Panc1 (cell line): ENCODE measurements at regions not wholly inside any gene's neighbourhood (a gene's known extent, or its start where the extent isn't known, plus 50 kb on each side); places are given as distances from the start of the nearest gene placed in this dataset.

Experiments used
- ATAC-seq: fragments of 200-7000 bp; cut with Tn5 transposase; 2 replicates; pipeline ENCODE4 v1.9.1; 2020; ENCODE audit warnings: mild to moderate bottlenecking, moderate library complexity
- BruUV-seq: library from RNA; stranded (reverse); fragments of 400-500 nt; replicated peaks from 2 replicates; lab custom pipeline; 2021; lab: Mats Ljungman, UMichigan
- CTCF ChIA-PET: fragments of 300-600 bp; sonication (Branson Sonifier 250); formaldehyde crosslinking; loops from one replicate; lab custom pipeline; 2022; ENCODE audit warnings: antibody characterized with exemption; lab: Charles Lee
- POLR2A ChIA-PET: fragments of 300-600 bp; sonication (Branson Sonifier 250); formaldehyde crosslinking; loops from one replicate; lab custom pipeline; 2022; ENCODE audit warnings: antibody characterized with exemption; lab: Charles Lee
- DNase-seq: peaks from one replicate; pipeline ENCODE4 v3.0.0-alpha.2; 2010; ENCODE audit warnings: low read depth, low spot score
- H3K27ac ChIP-seq: 2 replicates; pipeline ENCODE4 v1.5.1; 2011; ENCODE audit warnings: mild to moderate bottlenecking, low read length, inconsistent platforms
- H3K27me3 ChIP-seq: fragments of 200-500 bp; sonication (Bioruptor generic); 2 replicates; pipeline ENCODE4 v1.6.0; 2014; ENCODE audit warnings: low read length, inconsistent platforms; ENCODE audit not compliant: control insufficient read depth, insufficient read depth
- H3K36me3 ChIP-seq: fragments of 200-500 bp; sonication (Bioruptor generic); 2 replicates; pipeline ENCODE4 v1.5.1; 2014; ENCODE audit warnings: inconsistent platforms, mild to moderate bottlenecking, low read length, moderate library complexity; ENCODE audit not compliant: control insufficient read depth, insufficient read depth
- H3K4me1 ChIP-seq: 2 replicates; pipeline ENCODE4 v1.5.1; 2011; ENCODE audit warnings: inconsistent platforms, mild to moderate bottlenecking, low read length, moderate library complexity; ENCODE audit not compliant: control insufficient read depth, insufficient read depth
- H3K4me3 ChIP-seq, 2 experiments: 2 replicates each; pipeline ENCODE4 v1.5.1; 2011 to 2012; ENCODE audit warnings: low read depth in 2 of 2, low read length in 2 of 2, mild to moderate bottlenecking in 2 of 2, inconsistent platforms in 1 of 2, moderate library complexity in 1 of 2
- H3K9me3 ChIP-seq: fragments of 200-500 bp; sonication (Bioruptor generic); 2 replicates; pipeline ENCODE4 v1.5.1; 2014; ENCODE audit warnings: low read depth, mild to moderate bottlenecking, inconsistent platforms, low read length, moderate library complexity; ENCODE audit not compliant: control insufficient read depth, insufficient read depth
- POLR2AphosphoS5 ChIP-seq: IDR thresholded peaks from 2 replicates; pipeline ENCODE4 v1.6.1; 2012; ENCODE audit warnings: mild to moderate bottlenecking, low read depth, low read length, moderate library complexity
- SIN3A ChIP-seq: IDR thresholded peaks from 2 replicates; pipeline ENCODE4 v1.6.1; 2012; ENCODE audit warnings: low read depth, mild to moderate bottlenecking, low read length, moderate library complexity, borderline replicate concordance; ENCODE audit not compliant: insufficient read depth
- TCF7L2 ChIP-seq: IDR thresholded peaks from 2 replicates; pipeline ENCODE4 v1.6.1; 2011; ENCODE audit warnings: mild to moderate bottlenecking, low read depth, low read length, inconsistent platforms
- in situ Hi-C: cut with HindIII; loops from 2 replicates; pipeline ENCODE4 v1.10.0; 2016; ENCODE audit warnings: low sequenced_read_pairs, low pct_unique_long_range_greater_than_20kb
- intact Hi-C: fragments of 100-400 bp; cut with micrococcal nuclease; formaldehyde crosslinking; loops from one replicate; pipeline ENCODE4 v1.10.0; 2022; ENCODE audit not compliant: unreplicated experiment
- TF ChIP-seq, protein P1 (sequence below), 2 experiments: IDR thresholded peaks; 2 replicates each; pipeline ENCODE4 v1.6.1; 2011 to 2012; ENCODE audit warnings: low read depth in 2 of 2, control low read depth in 1 of 2, low read length in 1 of 2, mild to moderate bottlenecking in 1 of 2, moderate library complexity in 1 of 2; ENCODE audit not compliant: insufficient read depth in 1 of 2
- TF ChIP-seq, protein P2 (sequence below): fragments of 450-650 bp; IDR thresholded peaks from 2 replicates; pipeline ENCODE4 v1.5.1; 2017; ENCODE audit warnings: mild to moderate bottlenecking

DNA sequence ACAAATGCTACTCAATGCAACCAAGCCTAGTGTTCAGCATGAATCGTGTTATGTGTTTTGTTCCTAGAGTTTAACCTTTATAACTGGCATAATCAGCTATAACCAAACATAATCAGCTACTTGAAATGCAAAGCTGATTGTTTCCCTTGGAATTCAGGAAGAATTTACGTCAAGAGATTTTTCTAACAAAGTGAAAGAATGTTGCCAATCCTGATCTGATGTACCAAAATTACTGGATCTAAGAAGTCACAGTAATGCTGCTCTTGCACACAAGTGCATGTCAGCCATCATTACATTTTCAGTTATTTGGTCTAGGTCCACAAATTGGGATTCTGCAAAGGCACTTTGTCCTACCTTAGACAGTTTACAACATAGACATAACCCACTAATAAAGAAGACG is 662.3 kb upstream of the SEMA6A start:
- POLR2A ChIA-PET: no interaction called here
- TF ChIP-seq TCF7L2 (no peak), SIN3A (no peak), POLR2AphosphoS5 (no peak)
- TF ChIP-seq, protein P1, sequence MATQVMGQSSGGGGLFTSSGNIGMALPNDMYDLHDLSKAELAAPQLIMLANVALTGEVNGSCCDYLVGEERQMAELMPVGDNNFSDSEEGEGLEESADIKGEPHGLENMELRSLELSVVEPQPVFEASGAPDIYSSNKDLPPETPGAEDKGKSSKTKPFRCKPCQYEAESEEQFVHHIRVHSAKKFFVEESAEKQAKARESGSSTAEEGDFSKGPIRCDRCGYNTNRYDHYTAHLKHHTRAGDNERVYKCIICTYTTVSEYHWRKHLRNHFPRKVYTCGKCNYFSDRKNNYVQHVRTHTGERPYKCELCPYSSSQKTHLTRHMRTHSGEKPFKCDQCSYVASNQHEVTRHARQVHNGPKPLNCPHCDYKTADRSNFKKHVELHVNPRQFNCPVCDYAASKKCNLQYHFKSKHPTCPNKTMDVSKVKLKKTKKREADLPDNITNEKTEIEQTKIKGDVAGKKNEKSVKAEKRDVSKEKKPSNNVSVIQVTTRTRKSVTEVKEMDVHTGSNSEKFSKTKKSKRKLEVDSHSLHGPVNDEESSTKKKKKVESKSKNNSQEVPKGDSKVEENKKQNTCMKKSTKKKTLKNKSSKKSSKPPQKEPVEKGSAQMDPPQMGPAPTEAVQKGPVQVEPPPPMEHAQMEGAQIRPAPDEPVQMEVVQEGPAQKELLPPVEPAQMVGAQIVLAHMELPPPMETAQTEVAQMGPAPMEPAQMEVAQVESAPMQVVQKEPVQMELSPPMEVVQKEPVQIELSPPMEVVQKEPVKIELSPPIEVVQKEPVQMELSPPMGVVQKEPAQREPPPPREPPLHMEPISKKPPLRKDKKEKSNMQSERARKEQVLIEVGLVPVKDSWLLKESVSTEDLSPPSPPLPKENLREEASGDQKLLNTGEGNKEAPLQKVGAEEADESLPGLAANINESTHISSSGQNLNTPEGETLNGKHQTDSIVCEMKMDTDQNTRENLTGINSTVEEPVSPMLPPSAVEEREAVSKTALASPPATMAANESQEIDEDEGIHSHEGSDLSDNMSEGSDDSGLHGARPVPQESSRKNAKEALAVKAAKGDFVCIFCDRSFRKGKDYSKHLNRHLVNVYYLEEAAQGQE (IDR thresholded peaks at IDR 0.05; ENCODE audit: insufficient read depth in 1 of 2, low read depth in 2 of 2, low read length in 1 of 2): no peak
- TF ChIP-seq, protein P2, sequence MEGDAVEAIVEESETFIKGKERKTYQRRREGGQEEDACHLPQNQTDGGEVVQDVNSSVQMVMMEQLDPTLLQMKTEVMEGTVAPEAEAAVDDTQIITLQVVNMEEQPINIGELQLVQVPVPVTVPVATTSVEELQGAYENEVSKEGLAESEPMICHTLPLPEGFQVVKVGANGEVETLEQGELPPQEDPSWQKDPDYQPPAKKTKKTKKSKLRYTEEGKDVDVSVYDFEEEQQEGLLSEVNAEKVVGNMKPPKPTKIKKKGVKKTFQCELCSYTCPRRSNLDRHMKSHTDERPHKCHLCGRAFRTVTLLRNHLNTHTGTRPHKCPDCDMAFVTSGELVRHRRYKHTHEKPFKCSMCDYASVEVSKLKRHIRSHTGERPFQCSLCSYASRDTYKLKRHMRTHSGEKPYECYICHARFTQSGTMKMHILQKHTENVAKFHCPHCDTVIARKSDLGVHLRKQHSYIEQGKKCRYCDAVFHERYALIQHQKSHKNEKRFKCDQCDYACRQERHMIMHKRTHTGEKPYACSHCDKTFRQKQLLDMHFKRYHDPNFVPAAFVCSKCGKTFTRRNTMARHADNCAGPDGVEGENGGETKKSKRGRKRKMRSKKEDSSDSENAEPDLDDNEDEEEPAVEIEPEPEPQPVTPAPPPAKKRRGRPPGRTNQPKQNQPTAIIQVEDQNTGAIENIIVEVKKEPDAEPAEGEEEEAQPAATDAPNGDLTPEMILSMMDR: no peak
- no peaks in the 10 kb centered on the region for H3K27me3 ChIP-seq
- H3K27ac ChIP-seq: no peak overlapping the region
- CTCF ChIA-PET: no interaction called here
- intact Hi-C loops (no loop called here), in situ Hi-C loops (no loop called here)
- no peaks in the 10 kb centered on the region for H3K36me3 ChIP-seq
- BruUV-seq: no TSS peak
- no peaks in the 10 kb centered on the region for H3K4me1 ChIP-seq
- no peak for DNase-seq
- no peak for ATAC-seq
- H3K4me3 ChIP-seq: no peak overlapping the region
- H3K9me3 ChIP-seq: no peaks in the 10 kb centered on the region

- POLR2A ChIA-PET: no interaction called here
- CTCF ChIA-PET: no interaction called here
- DNase-seq (no peak), ATAC-seq (no peak)
- Histone ChIP-seq H3K4me1 (no peaks in the 10 kb centered on the region), H3K27me3 (no peaks in the 10 kb centered on the region), H3K27ac (no peak overlapping the region), H3K9me3 (no peaks in the 10 kb centered on the region), H3K36me3 (no peaks in the 10 kb centered on the region), H3K4me3 (no peak overlapping the region)
- intact Hi-C loops: no loop called here
- BruUV-seq: no TSS peak
- TF ChIP-seq POLR2AphosphoS5 (no peak), SIN3A (no peak), TCF7L2 (no peak)
- TF ChIP-seq, protein P1 (IDR thresholded peaks at IDR 0.05; ENCODE audit: insufficient read depth in 1 of 2, low read depth in 2 of 2, low read length in 1 of 2): no peak
- TF ChIP-seq, protein P2: no peak
- in situ Hi-C loops: no loop called here
These were observed 661.2 kb upstream of the SEMA6A start for GRCh38 chr5:117235786-117236185.
